ENCODE measurements at regions not wholly inside any gene's neighbourhood (a gene's known extent, or its start where the extent isn't known, plus 50 kb on each side); places are given as distances from the start of the nearest gene placed in this dataset.

DNA sequence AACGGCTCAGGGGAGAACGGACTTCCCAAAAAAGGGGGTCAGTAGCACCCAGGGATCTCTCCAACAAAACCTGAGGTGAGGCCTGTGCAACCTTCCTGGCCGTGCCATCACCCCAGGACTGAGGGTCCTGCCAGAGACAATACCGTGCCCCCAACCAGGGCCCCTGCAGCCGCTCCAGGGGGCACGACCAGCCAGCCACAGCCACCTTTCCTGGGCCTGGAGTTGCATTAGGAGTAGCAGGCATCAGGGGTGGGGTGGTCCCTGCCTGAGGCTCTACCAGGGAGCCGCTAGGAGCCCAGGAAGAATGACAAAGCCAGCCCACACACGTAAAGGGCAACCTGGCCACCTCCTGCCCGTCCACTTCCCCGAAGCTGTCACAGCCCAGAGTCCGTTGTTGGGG is 137.8 kb downstream of the BRD1 start:
- H3K4me3 ChIP-seq (replicated peaks; ENCODE audit: insufficient read depth, low read length): no peak overlapping the region
- no peaks in the 10 kb centered on the region for H3K27me3 ChIP-seq (ENCODE audit: insufficient read depth, poor library complexity, severe bottlenecking)
- DNase-seq (ENCODE audit: low read depth in 1 of 2, low spot score in 1 of 2): no peak
- TF ChIP-seq, protein P1, sequence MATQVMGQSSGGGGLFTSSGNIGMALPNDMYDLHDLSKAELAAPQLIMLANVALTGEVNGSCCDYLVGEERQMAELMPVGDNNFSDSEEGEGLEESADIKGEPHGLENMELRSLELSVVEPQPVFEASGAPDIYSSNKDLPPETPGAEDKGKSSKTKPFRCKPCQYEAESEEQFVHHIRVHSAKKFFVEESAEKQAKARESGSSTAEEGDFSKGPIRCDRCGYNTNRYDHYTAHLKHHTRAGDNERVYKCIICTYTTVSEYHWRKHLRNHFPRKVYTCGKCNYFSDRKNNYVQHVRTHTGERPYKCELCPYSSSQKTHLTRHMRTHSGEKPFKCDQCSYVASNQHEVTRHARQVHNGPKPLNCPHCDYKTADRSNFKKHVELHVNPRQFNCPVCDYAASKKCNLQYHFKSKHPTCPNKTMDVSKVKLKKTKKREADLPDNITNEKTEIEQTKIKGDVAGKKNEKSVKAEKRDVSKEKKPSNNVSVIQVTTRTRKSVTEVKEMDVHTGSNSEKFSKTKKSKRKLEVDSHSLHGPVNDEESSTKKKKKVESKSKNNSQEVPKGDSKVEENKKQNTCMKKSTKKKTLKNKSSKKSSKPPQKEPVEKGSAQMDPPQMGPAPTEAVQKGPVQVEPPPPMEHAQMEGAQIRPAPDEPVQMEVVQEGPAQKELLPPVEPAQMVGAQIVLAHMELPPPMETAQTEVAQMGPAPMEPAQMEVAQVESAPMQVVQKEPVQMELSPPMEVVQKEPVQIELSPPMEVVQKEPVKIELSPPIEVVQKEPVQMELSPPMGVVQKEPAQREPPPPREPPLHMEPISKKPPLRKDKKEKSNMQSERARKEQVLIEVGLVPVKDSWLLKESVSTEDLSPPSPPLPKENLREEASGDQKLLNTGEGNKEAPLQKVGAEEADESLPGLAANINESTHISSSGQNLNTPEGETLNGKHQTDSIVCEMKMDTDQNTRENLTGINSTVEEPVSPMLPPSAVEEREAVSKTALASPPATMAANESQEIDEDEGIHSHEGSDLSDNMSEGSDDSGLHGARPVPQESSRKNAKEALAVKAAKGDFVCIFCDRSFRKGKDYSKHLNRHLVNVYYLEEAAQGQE (IDR thresholded peaks at IDR 0.05; ENCODE audit: insufficient replicate concordance, low read depth): no peak
- TF ChIP-seq POLR2AphosphoS5 (IDR thresholded peaks at IDR 0.05; ENCODE audit: low read depth): no peak
- TF ChIP-seq SPI1 (IDR thresholded peaks at IDR 0.05; ENCODE audit: borderline replicate concordance, low read depth): no peak
- TF ChIP-seq, protein P2, sequence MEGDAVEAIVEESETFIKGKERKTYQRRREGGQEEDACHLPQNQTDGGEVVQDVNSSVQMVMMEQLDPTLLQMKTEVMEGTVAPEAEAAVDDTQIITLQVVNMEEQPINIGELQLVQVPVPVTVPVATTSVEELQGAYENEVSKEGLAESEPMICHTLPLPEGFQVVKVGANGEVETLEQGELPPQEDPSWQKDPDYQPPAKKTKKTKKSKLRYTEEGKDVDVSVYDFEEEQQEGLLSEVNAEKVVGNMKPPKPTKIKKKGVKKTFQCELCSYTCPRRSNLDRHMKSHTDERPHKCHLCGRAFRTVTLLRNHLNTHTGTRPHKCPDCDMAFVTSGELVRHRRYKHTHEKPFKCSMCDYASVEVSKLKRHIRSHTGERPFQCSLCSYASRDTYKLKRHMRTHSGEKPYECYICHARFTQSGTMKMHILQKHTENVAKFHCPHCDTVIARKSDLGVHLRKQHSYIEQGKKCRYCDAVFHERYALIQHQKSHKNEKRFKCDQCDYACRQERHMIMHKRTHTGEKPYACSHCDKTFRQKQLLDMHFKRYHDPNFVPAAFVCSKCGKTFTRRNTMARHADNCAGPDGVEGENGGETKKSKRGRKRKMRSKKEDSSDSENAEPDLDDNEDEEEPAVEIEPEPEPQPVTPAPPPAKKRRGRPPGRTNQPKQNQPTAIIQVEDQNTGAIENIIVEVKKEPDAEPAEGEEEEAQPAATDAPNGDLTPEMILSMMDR (IDR thresholded peaks at IDR 0.05; ENCODE audit: insufficient read depth, low read length): no peak
- TF ChIP-seq GABPA (IDR thresholded peaks at IDR 0.05; ENCODE audit: low read depth): no peak
- no peak overlapping the region for H3K27ac ChIP-seq (replicated peaks)

DNA sequence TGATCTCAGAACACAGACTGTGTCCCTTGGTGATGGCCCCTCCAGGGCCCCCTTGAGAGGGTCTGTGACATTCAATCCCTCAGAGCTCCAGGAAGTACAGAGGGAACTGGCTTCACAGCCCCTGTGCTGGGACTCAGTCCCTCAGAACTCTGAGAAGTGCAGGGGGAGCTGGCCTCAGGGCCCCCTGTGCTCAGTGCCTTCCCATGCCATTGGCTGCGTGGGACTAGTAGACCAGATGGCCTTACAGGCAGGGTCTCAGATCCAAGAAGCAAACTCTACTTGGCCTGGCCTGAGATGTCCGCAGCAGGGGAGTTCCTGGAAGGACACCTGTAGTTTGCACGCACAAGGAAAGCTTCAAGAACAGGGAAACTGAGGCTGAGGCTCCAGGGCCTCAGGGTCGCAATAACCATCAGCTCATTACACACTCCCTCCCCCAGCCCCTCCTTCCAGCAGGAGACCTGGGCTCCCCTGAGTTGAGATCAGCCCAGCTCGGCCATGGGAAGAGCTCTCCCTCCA is 138.4 kb downstream of the BRD1 start:
- Histone ChIP-seq H3K27me3 (ENCODE audit: insufficient read depth, poor library complexity, severe bottlenecking) (no peaks in the 10 kb centered on the region), H3K27ac (replicated peaks) (no peak overlapping the region), H3K4me3 (replicated peaks; ENCODE audit: insufficient read depth, low read length) (no peak overlapping the region)
- TF ChIP-seq POLR2AphosphoS5 (IDR thresholded peaks at IDR 0.05; ENCODE audit: low read depth): no peak
- TF ChIP-seq, protein P1 (IDR thresholded peaks at IDR 0.05; ENCODE audit: insufficient replicate concordance, low read depth): no peak
- no peak for TF ChIP-seq SPI1 (IDR thresholded peaks at IDR 0.05; ENCODE audit: borderline replicate concordance, low read depth)
- TF ChIP-seq, protein P2 (IDR thresholded peaks at IDR 0.05; ENCODE audit: insufficient read depth, low read length): no peak
- TF ChIP-seq GABPA (IDR thresholded peaks at IDR 0.05; ENCODE audit: low read depth): no peak
- no peak for DNase-seq (ENCODE audit: low read depth in 1 of 2, low spot score in 1 of 2)

DNA sequence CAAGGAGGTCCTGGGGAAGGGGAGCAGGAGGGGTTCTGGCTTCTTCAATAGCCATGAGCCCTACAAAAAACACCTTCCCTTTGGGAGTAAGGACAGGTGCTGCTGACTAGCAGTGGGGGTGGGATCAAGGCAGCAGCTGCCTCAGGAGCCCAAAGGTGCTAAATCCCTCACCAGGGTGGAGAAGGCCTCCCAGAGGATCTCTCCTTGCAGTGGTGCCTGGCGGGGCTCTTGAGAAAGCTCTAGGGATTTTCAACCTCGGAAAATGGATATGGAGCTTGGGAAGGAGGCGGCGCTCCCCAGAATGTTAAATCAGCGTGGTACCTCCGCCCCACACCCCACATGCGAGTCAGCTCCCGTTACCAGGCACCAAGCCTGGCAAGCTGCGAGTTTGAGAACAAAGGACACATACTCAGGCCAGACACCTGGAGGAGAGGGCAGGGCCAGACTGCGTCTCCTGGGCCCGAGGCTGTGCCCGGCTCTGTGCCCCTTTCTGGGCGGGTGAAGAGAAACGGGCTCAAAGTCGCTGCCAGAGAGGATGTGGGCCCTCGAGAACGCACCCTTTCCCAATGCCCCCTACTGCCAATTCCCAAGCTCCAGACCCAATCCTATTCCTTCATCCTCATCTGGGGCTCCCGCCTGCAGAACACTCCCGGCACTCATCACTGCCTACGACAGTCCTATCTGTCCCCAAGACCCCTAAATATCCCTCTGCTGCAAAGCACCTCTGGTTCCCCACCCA is 139.0 kb downstream of the BRD1 start:
- Histone ChIP-seq H3K27me3 (ENCODE audit: insufficient read depth, poor library complexity, severe bottlenecking) (no peaks in the 10 kb centered on the region), H3K4me3 (replicated peaks; ENCODE audit: insufficient read depth, low read length) (no peak overlapping the region), H3K27ac (replicated peaks) (no peak overlapping the region)
- TF ChIP-seq GABPA (IDR thresholded peaks at IDR 0.05; ENCODE audit: low read depth) (no peak), SPI1 (IDR thresholded peaks at IDR 0.05; ENCODE audit: borderline replicate concordance, low read depth) (no peak), POLR2AphosphoS5 (IDR thresholded peaks at IDR 0.05; ENCODE audit: low read depth) (no peak)
- TF ChIP-seq, protein P1 (IDR thresholded peaks at IDR 0.05; ENCODE audit: insufficient replicate concordance, low read depth): no peak
- no peak for DNase-seq (ENCODE audit: low read depth in 1 of 2, low spot score in 1 of 2)

Measured in HL-60 (cell line).